ENCODE measurements at regions not wholly inside any gene's neighbourhood (a gene's known extent, or its start where the extent isn't known, plus 50 kb on each side); places are given as distances from the start of the nearest gene placed in this dataset.

DNA sequence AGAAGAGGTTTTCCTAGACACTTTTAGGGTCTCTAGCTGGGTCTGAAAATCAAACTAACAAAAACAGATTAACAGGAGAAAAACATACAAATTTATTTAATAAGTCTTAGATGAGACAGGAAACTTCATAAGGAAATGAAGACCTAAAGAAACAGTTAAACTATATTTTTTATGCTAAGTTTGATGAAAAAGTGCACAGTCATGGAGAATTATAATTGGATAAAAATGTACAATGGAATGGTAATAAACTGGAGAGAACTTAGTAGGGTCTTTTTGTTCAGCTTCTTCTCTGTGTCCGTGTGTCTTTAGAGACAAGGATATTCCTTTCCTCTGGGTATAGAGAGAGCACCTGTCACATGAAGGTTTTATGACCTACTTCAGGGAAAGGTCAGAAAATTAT lies 323.4 kb downstream of the RAB38 start:
- TF ChIP-seq, protein P1, sequence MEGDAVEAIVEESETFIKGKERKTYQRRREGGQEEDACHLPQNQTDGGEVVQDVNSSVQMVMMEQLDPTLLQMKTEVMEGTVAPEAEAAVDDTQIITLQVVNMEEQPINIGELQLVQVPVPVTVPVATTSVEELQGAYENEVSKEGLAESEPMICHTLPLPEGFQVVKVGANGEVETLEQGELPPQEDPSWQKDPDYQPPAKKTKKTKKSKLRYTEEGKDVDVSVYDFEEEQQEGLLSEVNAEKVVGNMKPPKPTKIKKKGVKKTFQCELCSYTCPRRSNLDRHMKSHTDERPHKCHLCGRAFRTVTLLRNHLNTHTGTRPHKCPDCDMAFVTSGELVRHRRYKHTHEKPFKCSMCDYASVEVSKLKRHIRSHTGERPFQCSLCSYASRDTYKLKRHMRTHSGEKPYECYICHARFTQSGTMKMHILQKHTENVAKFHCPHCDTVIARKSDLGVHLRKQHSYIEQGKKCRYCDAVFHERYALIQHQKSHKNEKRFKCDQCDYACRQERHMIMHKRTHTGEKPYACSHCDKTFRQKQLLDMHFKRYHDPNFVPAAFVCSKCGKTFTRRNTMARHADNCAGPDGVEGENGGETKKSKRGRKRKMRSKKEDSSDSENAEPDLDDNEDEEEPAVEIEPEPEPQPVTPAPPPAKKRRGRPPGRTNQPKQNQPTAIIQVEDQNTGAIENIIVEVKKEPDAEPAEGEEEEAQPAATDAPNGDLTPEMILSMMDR (conservative IDR thresholded peaks at IDR 0.05; ENCODE audit: low read length), result no peak
- TF ChIP-seq EZH2phosphoT487 (IDR thresholded peaks at IDR 0.05; ENCODE audit: borderline replicate concordance), result no peak
